Neutrophil (primary cell): ENCODE measurements at regions not wholly inside any gene's neighbourhood (a gene's known extent, or its start where the extent isn't known, plus 50 kb on each side); places are given as distances from the start of the nearest gene placed in this dataset.

Experiments used
- H3K27ac ChIP-seq: fragments of 200-600 bp; sonication (generic); 2 replicates; pipeline ENCODE4 v1.5.1; 2016; ENCODE audit warnings: mild to moderate bottlenecking, moderate library complexity
- H3K27me3 ChIP-seq: fragments of 200-600 bp; sonication (generic); 2 replicates; pipeline ENCODE4 v1.6.0; 2016; ENCODE audit warnings: mild to moderate bottlenecking
- H3K36me3 ChIP-seq: fragments of 200-600 bp; sonication (generic); 2 replicates; pipeline ENCODE4 v1.5.1; 2017
- H3K4me1 ChIP-seq, 2 experiments: fragments of 200-600 bp in 1 of 2; sonication (generic) in 1 of 2; 1 replicate in 1 of 2; 2 replicates in 1 of 2; pipeline versions ENCODE4 v1.5.1 to v1.6.1; 2013 to 2016; ENCODE audit warnings: low read depth in 1 of 2, low read length in 1 of 2, mild to moderate bottlenecking in 1 of 2, moderate library complexity in 1 of 2; ENCODE audit not compliant: control insufficient read depth in 1 of 2, insufficient read depth in 1 of 2
- H3K4me3 ChIP-seq, 2 experiments: fragments of 200-600 bp in 1 of 2; sonication (generic) in 1 of 2; 1 replicate in 1 of 2; 2 replicates in 1 of 2; pipeline ENCODE4 v1.5.1; 2013 to 2016; ENCODE audit warnings: low read depth in 1 of 2, low read length in 1 of 2, mild to moderate bottlenecking in 1 of 2, moderate library complexity in 1 of 2
- H3K9me3 ChIP-seq: fragments of 200-600 bp; sonication (generic); 2 replicates; pipeline ENCODE4 v1.5.1; 2016
- TF ChIP-seq, protein P1 (sequence below): fragments of 200-600 bp; sonication (generic); IDR thresholded peaks from 2 replicates; pipeline ENCODE4 v1.5.1; 2016; ENCODE audit warnings: antibody characterized with exemption

- Histone ChIP-seq H3K4me3 (no peak overlapping the region), H3K27me3 (no peaks in the 10 kb centered on the region), H3K4me1 (peaks cover 0 to 7% of the 10 kb centered on the region in 2 experiments), H3K36me3 (no peaks in the 10 kb centered on the region), H3K9me3 (no peaks in the 10 kb centered on the region), H3K27ac (no peak overlapping the region)
- TF ChIP-seq, protein P1, sequence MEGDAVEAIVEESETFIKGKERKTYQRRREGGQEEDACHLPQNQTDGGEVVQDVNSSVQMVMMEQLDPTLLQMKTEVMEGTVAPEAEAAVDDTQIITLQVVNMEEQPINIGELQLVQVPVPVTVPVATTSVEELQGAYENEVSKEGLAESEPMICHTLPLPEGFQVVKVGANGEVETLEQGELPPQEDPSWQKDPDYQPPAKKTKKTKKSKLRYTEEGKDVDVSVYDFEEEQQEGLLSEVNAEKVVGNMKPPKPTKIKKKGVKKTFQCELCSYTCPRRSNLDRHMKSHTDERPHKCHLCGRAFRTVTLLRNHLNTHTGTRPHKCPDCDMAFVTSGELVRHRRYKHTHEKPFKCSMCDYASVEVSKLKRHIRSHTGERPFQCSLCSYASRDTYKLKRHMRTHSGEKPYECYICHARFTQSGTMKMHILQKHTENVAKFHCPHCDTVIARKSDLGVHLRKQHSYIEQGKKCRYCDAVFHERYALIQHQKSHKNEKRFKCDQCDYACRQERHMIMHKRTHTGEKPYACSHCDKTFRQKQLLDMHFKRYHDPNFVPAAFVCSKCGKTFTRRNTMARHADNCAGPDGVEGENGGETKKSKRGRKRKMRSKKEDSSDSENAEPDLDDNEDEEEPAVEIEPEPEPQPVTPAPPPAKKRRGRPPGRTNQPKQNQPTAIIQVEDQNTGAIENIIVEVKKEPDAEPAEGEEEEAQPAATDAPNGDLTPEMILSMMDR, result no peak
Measured at GRCh38 chr12:31865023-31865422, 94.2 kb upstream of the RESF1 start.

GRCh38 chr12:31861360-31861759, 97.9 kb upstream of the RESF1 start:
- H3K4me3 ChIP-seq, result no peak overlapping the region
- no peaks in the 10 kb centered on the region for H3K27me3 ChIP-seq
- TF ChIP-seq, protein P1, result no peak
- no peaks in the 10 kb centered on the region for H3K9me3 ChIP-seq
- H3K36me3 ChIP-seq, result no peaks in the 10 kb centered on the region
- H3K27ac ChIP-seq, result no peak overlapping the region
- peaks cover 0 to 12% of the 10 kb centered on the region in 2 experiments for H3K4me1 ChIP-seq

DNA sequence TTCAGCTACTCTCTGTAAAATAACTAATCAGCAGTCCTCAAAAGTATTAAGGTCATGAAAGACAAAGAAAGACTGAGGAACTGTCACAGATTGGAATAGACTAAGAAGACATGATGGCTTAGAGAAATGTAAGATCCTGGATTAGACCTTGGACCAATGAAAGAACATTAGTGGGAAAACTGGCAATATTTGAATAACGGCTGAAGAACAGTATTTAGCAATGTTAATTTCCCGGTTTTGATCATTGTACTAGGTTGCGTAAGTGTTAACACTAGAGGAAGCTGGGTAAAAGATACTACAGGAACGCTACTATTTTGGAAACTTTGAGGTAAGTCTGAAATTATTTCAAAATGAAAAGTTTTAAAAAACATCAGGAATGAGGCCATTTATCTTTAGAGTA, 98.8 kb upstream of the RESF1 start:
- Histone ChIP-seq H3K27me3 (no peaks in the 10 kb centered on the region), H3K4me3 (no peak overlapping the region), H3K4me1 (peaks cover 0 to 12% of the 10 kb centered on the region in 2 experiments), H3K9me3 (no peaks in the 10 kb centered on the region), H3K36me3 (no peaks in the 10 kb centered on the region), H3K27ac (peak overlapping the region; percentile 79)
- TF ChIP-seq, protein P1, result no peak

DNA sequence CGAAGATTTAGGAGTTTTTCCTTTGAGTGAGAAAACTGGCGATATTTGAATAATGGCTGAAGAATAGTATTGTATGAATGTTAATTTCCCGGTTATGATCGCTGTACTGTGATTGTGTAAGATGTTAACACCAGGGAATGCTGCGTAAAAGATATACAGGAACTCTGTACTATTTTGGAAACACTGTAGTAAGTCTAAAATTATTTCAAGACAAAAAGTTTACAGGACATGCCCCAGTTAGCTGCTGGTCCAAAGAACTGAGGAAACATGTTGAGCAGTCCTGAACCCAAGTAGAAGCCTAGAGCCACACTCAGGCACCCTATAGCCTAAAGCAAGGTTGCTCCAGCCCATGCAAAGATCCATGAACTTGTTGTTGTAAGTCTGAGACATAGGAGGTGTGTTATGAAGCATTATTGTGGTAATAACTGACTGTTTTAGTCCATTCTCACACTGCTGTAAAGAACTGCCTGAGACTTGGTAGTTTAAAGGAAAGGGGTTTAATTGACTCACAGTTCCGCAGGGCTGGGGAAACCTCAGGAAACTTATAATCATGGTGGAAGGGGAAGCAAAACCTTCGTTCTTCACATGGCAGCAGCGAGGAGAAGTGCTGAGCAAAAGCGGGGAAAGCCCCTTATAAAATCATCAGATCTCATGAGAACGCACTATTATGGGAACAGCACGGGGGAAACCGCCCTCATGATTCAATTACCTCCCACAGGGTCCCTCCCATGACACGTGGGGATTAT, 99.8 kb upstream of the RESF1 start:
- peak overlapping the region; percentile 79 for H3K27ac ChIP-seq
- H3K9me3 ChIP-seq, result no peaks in the 10 kb centered on the region
- H3K4me3 ChIP-seq, result no peak overlapping the region
- no peaks in the 10 kb centered on the region for H3K36me3 ChIP-seq
- no peaks in the 10 kb centered on the region for H3K27me3 ChIP-seq
- peaks cover 9 to 22% of the 10 kb centered on the region in 2 experiments for H3K4me1 ChIP-seq
- TF ChIP-seq, protein P1, result no peak

- TF ChIP-seq, protein P1, result no peak
- H3K4me1 ChIP-seq, result peaks cover 28 to 42% of the 10 kb centered on the region in 2 experiments
- H3K36me3 ChIP-seq, result no peaks in the 10 kb centered on the region
- H3K4me3 ChIP-seq, result no peak overlapping the region
- H3K9me3 ChIP-seq, result no peaks in the 10 kb centered on the region
- peak overlapping the region; percentile 97 for H3K27ac ChIP-seq
- H3K27me3 ChIP-seq, result no peaks in the 10 kb centered on the region
Measured at GRCh38 chr12:31855427-31855826, 103.8 kb upstream of the RESF1 start.
